Right lobe of liver (tissue), 6 donors: ENCODE measurements at regions not wholly inside any gene's neighbourhood (a gene's known extent, or its start where the extent isn't known, plus 50 kb on each side); places are given as distances from the start of the nearest gene placed in this dataset.
"Not testable (repeated sequence)": the region's sequence is repeated elsewhere in the genome, so short reads cannot be mapped to it uniquely, and the experiment has no call there.

ENCODE experiments used
- ATAC-seq, 4 donors: fragments of 200-7000 bp; cut with Tn5 transposase; one replicate each; pipeline ENCODE4 v1.9.1; 2020; ENCODE audit warnings: mild to moderate bottlenecking in 4 of 4, moderate library complexity in 4 of 4
- DNase-seq, 3 donors: peaks; one replicate each; pipeline ENCODE4 v3.0.0-alpha.2; 2020
- H3K27ac ChIP-seq, 3 donors: fragments of 200-600 bp; one replicate each; pipeline ENCODE4 v1.8.0; 2022
- H3K27me3 ChIP-seq, 2 donors: fragments of 200-600 bp; one replicate each; pipeline ENCODE4 v1.8.0; 2022
- H3K36me3 ChIP-seq, 4 donors: fragments of 200-600 bp; sonication (generic) in 1 of 4; one replicate each; pipeline versions ENCODE4 v1.5.1 to v1.8.0; 2017 to 2022; ENCODE audit warnings: control low read depth in 1 of 4
- H3K4me1 ChIP-seq, 4 donors: fragments of 200-600 bp; sonication (generic) in 1 of 4; one replicate each; pipeline versions ENCODE4 v1.5.1 to v1.8.0; 2017 to 2022; ENCODE audit warnings: control low read depth in 1 of 4
- H3K4me3 ChIP-seq, 3 donors: fragments of 200-600 bp; one replicate each; pipeline ENCODE4 v1.8.0; 2022
- H3K9me3 ChIP-seq, 4 donors: fragments of 200-600 bp; sonication (generic) in 1 of 4; one replicate each; pipeline versions ENCODE4 v1.5.1 to v1.8.0; 2017 to 2022; ENCODE audit warnings: control low read depth in 1 of 4
- CTCF ChIP-seq, 4 donors: fragments of 200-600 bp in 3 of 4; fragments of 450-650 bp in 1 of 4; IDR thresholded peaks; one replicate each; pipeline versions ENCODE4 v1.5.1 to v1.8.0; 2016 to 2022; ENCODE audit warnings: antibody characterized with exemption in 4 of 4, mild to moderate bottlenecking in 2 of 4
- POLR2A ChIP-seq: fragments of 450-650 bp; IDR thresholded peaks from one replicate; pipeline ENCODE4 v1.6.1; 2017; ENCODE audit warnings: antibody characterized with exemption, mild to moderate bottlenecking
- WGBS: methylation state at CpG from one replicate; pipeline ENCODE4 v1.1.6; 2018; ENCODE audit warnings: low coverage, low lambda C conversion rate; ENCODE audit not compliant: insufficient coverage; ENCODE audit errors: missing lambda C conversion rate; 5-methylcytosine and 5-hydroxymethylcytosine counted together
- intact Hi-C, 2 donors: fragments of 100-400 bp; cut with DNase I; formaldehyde crosslinking; loops; one replicate each; pipeline versions ENCODE4 v1.11.2 to v1.14.1; 2022
- donor health status: DM: no; HTN: yes; CAD: no.
- donor health status: DM: no; HTN: no; CAD: no.
- donor health status: DM: no; HTN: no; CAD: no.
- donor health status: DM: no; HTN: yes; CAD: no.
- donor health status: DM: no; HTN: yes; CAD: no.

- no peaks in the 10 kb centered on the region for H3K27me3 ChIP-seq
- no peak overlapping the region for H3K4me3 ChIP-seq
- no peaks in the 10 kb centered on the region for H3K9me3 ChIP-seq
- no peak overlapping the region for H3K27ac ChIP-seq
- 42% methylated on average over 4 of the region's 4 CpGs for WGBS
- no peak for ATAC-seq
- TF ChIP-seq CTCF (IDR thresholded peaks at IDR 0.05) (no peak), POLR2A (no peak)
- intact Hi-C loops: no loop called here
- H3K36me3 ChIP-seq: no peaks in the 10 kb centered on the region
- no peak for DNase-seq
- H3K4me1 ChIP-seq: no peaks in the 10 kb centered on the region
Observed at GRCh38 chr3:34159613-34160420, 361.4 kb downstream of the PDCD6IP start.

GRCh38 chr3:34169636-34170035 lies 371.2 kb downstream of the PDCD6IP start:
- H3K27me3 ChIP-seq, ATAC-seq, H3K27ac ChIP-seq, H3K36me3 ChIP-seq, H3K9me3 ChIP-seq, H3K4me1 ChIP-seq, intact Hi-C loops, H3K4me3 ChIP-seq, DNase-seq: not testable (repeated sequence)
- whole genome bisulfite sequencing: 82% methylated on average over 8 of the region's 8 CpGs

- Histone ChIP-seq H3K4me1 (no peaks in the 10 kb centered on the region), H3K9me3 (no peaks in the 10 kb centered on the region), H3K27ac (no peak overlapping the region), H3K27me3 (no peaks in the 10 kb centered on the region), H3K4me3 (no peak overlapping the region), H3K36me3 (no peaks in the 10 kb centered on the region)
- no peak for DNase-seq
- intact Hi-C loops: no loop called here
- no peak for TF ChIP-seq POLR2A
- TF ChIP-seq CTCF (IDR thresholded peaks at IDR 0.05): no peak
- no peak for ATAC-seq
Observed at GRCh38 chr3:34174740-34175139, 376.3 kb downstream of the PDCD6IP start.

GRCh38 chr3:34175636-34176176 lies 377.3 kb downstream of the PDCD6IP start:
- H3K27ac ChIP-seq: no peak overlapping the region
- H3K36me3 ChIP-seq: no peaks in the 10 kb centered on the region
- DNase-seq: no peak
- intact Hi-C loops: no loop called here
- no peaks in the 10 kb centered on the region for H3K4me1 ChIP-seq
- H3K27me3 ChIP-seq: no peaks in the 10 kb centered on the region
- ATAC-seq: no peak
- no peaks in the 10 kb centered on the region for H3K9me3 ChIP-seq
- no peak overlapping the region for H3K4me3 ChIP-seq
- 51% methylated on average over 2 of the region's 2 CpGs for WGBS
- no peak for TF ChIP-seq POLR2A
- no peak for TF ChIP-seq CTCF (IDR thresholded peaks at IDR 0.05)

GRCh38 chr3:34176723-34177122 lies 378.3 kb downstream of the PDCD6IP start:
- Histone ChIP-seq H3K27ac (no peak overlapping the region), H3K4me1 (no peaks in the 10 kb centered on the region), H3K36me3 (no peaks in the 10 kb centered on the region), H3K27me3 (no peaks in the 10 kb centered on the region), H3K4me3 (no peak overlapping the region), H3K9me3 (no peaks in the 10 kb centered on the region)
- DNase-seq: no peak
- intact Hi-C loops: no loop called here
- TF ChIP-seq CTCF (IDR thresholded peaks at IDR 0.05) (no peak), POLR2A (no peak)
- ATAC-seq: no peak
